NCI-H446 (cell line): ENCODE measurements at regions not wholly inside any gene's neighbourhood (a gene's known extent, or its start where the extent isn't known, plus 50 kb on each side); places are given as distances from the start of the nearest gene placed in this dataset.
A peak's percentile ranks its signal among the peaks of the same experiment; 100 is the strongest.

Experiments used
- DNase-seq, 2 experiments: peaks; one replicate each; lab custom pipeline; 2025; lab: John Stamatoyannopoulos, UW

GRCh38 chr14:81669308-81669707, 135.7 kb upstream of the SEL1L start:
- DNase-seq = no peak

- DNase-seq = no peak
Measured at GRCh38 chr14:81673930-81674329, 140.3 kb upstream of the SEL1L start.

GRCh38 chr14:81676395-81676794, 142.7 kb upstream of the SEL1L start:
- no peak for DNase-seq

- no peak for DNase-seq
Measured at GRCh38 chr14:81676879-81677278, 143.2 kb upstream of the SEL1L start.

- no peak for DNase-seq
Measured at GRCh38 chr14:81677736-81678135, 144.1 kb upstream of the SEL1L start.

- DNase-seq = no peak
Measured at GRCh38 chr14:81679226-81679625, 145.6 kb upstream of the SEL1L start.

GRCh38 chr14:81681541-81681940, 147.9 kb upstream of the SEL1L start:
- no peak for DNase-seq

- DNase-seq = no peak
Measured at GRCh38 chr14:81682134-81682533, 148.5 kb upstream of the SEL1L start.

- no peak for DNase-seq
Measured at GRCh38 chr14:81682701-81683100, 149.0 kb upstream of the SEL1L start.

- DNase-seq = no peak
Measured at GRCh38 chr14:81684696-81685095, 151.0 kb upstream of the SEL1L start.

- DNase-seq = no peak
Measured at GRCh38 chr14:81686512-81686911, 152.9 kb upstream of the SEL1L start.

GRCh38 chr14:81691931-81692330, 158.3 kb upstream of the SEL1L start:
- DNase-seq = no peak

- DNase-seq = no peak
Measured at GRCh38 chr14:81694419-81694818, 160.8 kb upstream of the SEL1L start.

GRCh38 chr14:81709681-81710080, 176.0 kb upstream of the SEL1L start:
- DNase-seq = no peak

- DNase-seq = peak in 1 of 2 experiments; percentile 43
Measured at GRCh38 chr14:81710232-81710845, 176.7 kb upstream of the SEL1L start.

GRCh38 chr14:81715731-81716130, 182.1 kb upstream of the SEL1L start:
- no peak for DNase-seq

- no peak for DNase-seq
Measured at GRCh38 chr14:81716953-81717352, 183.3 kb upstream of the SEL1L start.

GRCh38 chr14:81723956-81724355, 190.3 kb upstream of the SEL1L start:
- DNase-seq = no peak

- peak in 1 of 2 experiments; percentile 40 for DNase-seq
Measured at GRCh38 chr14:81727218-81727617, 193.6 kb upstream of the SEL1L start.

- DNase-seq = no peak
Measured at GRCh38 chr14:81728447-81728846, 194.8 kb upstream of the SEL1L start.

- no peak for DNase-seq
Measured at GRCh38 chr14:81729622-81730021, 196.0 kb upstream of the SEL1L start.

- DNase-seq = no peak
Measured at GRCh38 chr14:81737938-81738337, 204.3 kb upstream of the SEL1L start.

- DNase-seq = no peak
Measured at GRCh38 chr14:81738946-81739659, 205.4 kb upstream of the SEL1L start.

GRCh38 chr14:81743605-81744004, 210.0 kb upstream of the SEL1L start:
- DNase-seq = no peak
